KOPT-K1 (cell line): ENCODE measurements at regions not wholly inside any gene's neighbourhood (a gene's known extent, or its start where the extent isn't known, plus 50 kb on each side); places are given as distances from the start of the nearest gene placed in this dataset.

Source experiments
- H3K27ac ChIP-seq: fragments of 200-600 bp; sonication (generic); 2 replicates; pipeline ENCODE4 v1.5.1; 2016; ENCODE audit warnings: antibody characterized with exemption, mild to moderate bottlenecking, low read depth, low read length; ENCODE audit not compliant: poor library complexity, severe bottlenecking
- H3K36me3 ChIP-seq: fragments of 200-600 bp; sonication (generic); 2 replicates; pipeline ENCODE4 v1.5.1; 2017; ENCODE audit warnings: antibody characterized with exemption, mild to moderate bottlenecking, low read length, moderate library complexity; ENCODE audit not compliant: insufficient read depth
- H3K9me3 ChIP-seq: fragments of 200-600 bp; sonication (generic); 2 replicates; pipeline ENCODE4 v1.5.1; 2017; ENCODE audit warnings: antibody characterized with exemption, low read length, mild to moderate bottlenecking; ENCODE audit not compliant: insufficient read depth, poor library complexity, severe bottlenecking

- Histone ChIP-seq H3K9me3 (no peaks in the 10 kb centered on the region), H3K27ac (no peak overlapping the region), H3K36me3 (no peaks in the 10 kb centered on the region)
These were observed 384.2 kb downstream of the TYW1 start for GRCh38 chr7:67380858-67381257.

GRCh38 chr7:67387851-67388250 lies 391.2 kb downstream of the TYW1 start:
- H3K36me3 ChIP-seq: no peaks in the 10 kb centered on the region
- no peak overlapping the region for H3K27ac ChIP-seq
- H3K9me3 ChIP-seq: no peaks in the 10 kb centered on the region

DNA sequence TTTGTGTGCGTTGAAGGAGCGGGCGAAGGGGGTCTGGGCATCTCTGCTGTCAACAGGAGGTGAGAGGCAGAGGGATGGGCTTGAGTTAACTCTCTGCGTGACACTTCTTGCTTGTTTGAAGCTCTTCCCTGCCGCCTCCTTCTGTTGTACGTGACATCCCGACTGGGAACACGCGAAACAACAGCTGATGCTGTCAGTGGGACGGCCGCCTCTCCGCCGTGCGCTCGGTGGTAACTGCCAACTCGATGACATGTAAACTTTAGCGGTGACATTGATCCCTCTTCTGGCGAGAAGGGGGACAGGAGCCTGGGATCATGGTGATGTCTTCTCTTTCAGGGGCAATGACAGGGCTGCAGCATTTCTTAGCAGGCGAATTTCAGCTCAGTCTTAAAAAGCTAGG lies 394.5 kb downstream of the TYW1 start:
- no peaks in the 10 kb centered on the region for H3K9me3 ChIP-seq
- no peaks in the 10 kb centered on the region for H3K36me3 ChIP-seq
- no peak overlapping the region for H3K27ac ChIP-seq

GRCh38 chr7:67392596-67393438 lies 396.2 kb downstream of the TYW1 start:
- Histone ChIP-seq H3K9me3 (peaks cover 5% of the 10 kb centered on the region), H3K27ac (no peak overlapping the region), H3K36me3 (no peaks in the 10 kb centered on the region)

DNA sequence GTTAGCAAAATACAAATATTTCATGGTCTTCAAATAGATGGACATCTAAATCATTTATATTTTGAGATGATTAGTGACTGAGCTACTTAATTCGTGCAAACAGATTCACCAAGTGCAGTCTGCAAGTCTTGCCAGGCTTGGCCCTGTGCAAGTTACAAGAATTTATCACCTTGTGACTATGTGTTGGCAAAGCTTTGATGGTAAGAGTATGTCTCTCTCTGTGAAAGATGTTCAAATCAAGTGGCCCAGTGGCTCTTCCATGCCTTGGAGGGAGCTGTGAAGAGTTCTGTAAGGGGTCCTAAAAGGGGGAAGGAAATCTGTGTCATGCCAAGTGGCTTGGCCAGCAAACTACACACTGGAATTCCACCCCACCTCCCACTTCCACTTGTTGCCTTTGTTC lies 397.3 kb downstream of the TYW1 start:
- Histone ChIP-seq H3K36me3 (no peaks in the 10 kb centered on the region), H3K27ac (no peak overlapping the region), H3K9me3 (peaks cover 9% of the 10 kb centered on the region)

DNA sequence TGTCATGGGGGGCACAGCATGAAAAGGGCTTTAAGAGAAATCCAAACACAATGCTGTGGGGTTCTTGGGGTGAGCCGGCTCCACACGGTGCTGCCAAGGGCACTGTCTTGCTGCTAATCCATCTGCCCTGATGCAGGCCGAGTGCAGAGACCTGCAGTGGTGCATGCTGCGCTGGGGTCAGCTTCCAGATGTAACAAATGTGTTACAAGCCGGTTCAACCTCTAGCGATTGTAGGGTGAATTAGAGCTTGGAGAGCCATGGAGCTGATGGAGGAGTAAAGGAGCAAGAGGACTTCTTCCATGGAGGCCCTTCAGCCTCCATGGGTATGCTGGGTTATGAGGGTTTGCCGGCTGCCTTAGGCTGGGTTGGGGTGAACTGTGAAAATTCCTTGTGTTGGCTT lies 402.3 kb downstream of the TYW1 start:
- Histone ChIP-seq H3K9me3 (peaks cover 9% of the 10 kb centered on the region), H3K27ac (no peak overlapping the region), H3K36me3 (no peaks in the 10 kb centered on the region)

DNA sequence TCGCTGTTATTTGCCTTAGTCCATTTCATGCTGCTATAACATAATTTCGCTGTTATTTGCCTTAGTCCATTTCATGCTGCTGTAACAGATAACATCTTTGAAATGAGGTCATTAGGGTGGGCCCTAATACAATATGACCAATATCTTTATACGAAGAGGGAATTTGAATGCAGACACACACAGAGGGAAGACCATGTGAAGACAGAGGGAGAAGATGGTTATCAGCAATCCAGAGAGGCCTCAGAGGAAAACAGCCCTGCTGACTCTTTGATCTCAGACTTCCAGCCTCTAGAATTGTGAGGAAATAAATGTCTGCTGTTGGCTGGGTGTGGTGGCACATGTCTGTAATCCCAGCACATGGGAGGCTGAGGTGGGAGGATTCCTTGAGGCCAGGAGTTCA lies 404.9 kb downstream of the TYW1 start:
- Histone ChIP-seq H3K27ac (no peak overlapping the region), H3K36me3 (no peaks in the 10 kb centered on the region)

DNA sequence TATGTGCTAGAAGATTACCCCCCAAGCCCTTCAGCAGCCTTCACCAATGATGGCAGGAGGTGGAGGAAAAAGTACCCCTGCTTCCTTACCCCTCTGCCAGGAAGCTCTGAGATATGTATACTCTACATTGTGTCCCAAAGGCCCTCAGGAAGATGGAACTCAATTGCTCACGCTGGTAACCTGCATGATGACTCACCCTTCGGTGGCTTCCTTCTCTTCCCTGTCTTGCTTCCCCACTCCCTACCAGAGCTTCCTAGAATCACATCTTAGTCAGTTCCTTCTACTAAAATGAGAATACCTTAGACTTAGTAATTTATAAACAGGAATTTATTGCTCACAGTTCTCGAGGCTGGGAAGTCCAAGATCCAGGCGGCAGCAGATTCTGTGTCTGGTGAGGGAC lies 405.6 kb downstream of the TYW1 start:
- Histone ChIP-seq H3K36me3 (no peaks in the 10 kb centered on the region), H3K9me3 (peaks cover 9% of the 10 kb centered on the region), H3K27ac (no peak overlapping the region)

More for the DNA sequence above, 404.9 kb downstream of the TYW1 start:
- H3K9me3 ChIP-seq: peaks cover 9% of the 10 kb centered on the region

DNA sequence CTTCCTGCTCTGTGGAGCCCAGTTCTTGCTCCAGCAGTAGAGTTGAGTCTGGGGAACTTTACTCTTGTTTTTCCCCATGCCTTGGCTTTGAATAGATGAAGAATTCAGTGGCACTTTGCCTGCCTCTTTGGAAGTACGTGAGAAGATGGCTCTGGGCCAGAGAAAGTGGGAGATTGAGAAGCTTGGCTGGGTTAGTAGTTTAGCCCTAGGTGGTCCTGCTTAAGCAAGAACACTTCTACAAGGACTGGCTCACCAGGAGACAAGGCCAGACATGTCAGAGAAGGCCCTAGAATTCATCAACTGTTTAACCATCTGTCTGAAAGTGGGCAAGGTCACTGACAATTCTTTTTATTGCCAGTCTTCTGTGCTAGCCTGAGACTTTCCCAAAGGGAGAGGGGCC lies 410.3 kb downstream of the TYW1 start:
- Histone ChIP-seq H3K9me3 (no peaks in the 10 kb centered on the region), H3K27ac (no peak overlapping the region), H3K36me3 (no peaks in the 10 kb centered on the region)

GRCh38 chr7:67407392-67408071 lies 410.9 kb downstream of the TYW1 start:
- Histone ChIP-seq H3K27ac (no peak overlapping the region), H3K9me3 (no peaks in the 10 kb centered on the region), H3K36me3 (no peaks in the 10 kb centered on the region)

DNA sequence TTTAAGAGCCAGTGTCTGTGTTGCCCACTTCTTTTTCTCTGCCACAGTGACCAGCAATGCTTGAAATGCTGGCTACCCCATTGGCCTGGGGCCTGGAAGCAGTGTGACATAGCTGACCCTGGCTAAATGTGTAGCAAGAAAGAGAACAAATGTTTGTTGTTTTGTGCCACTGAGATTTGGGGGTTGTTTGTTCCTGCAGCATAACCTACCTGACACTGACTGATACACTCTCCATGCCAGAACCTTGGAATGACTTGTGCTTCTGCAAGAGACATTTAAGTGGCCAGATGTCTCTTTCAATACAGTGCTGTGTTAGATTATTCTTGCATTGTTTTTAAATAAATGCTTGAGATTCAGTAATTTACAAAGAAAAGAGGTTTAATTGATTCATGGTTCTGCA lies 411.5 kb downstream of the TYW1 start:
- Histone ChIP-seq H3K27ac (no peak overlapping the region), H3K36me3 (no peaks in the 10 kb centered on the region), H3K9me3 (no peaks in the 10 kb centered on the region)

DNA sequence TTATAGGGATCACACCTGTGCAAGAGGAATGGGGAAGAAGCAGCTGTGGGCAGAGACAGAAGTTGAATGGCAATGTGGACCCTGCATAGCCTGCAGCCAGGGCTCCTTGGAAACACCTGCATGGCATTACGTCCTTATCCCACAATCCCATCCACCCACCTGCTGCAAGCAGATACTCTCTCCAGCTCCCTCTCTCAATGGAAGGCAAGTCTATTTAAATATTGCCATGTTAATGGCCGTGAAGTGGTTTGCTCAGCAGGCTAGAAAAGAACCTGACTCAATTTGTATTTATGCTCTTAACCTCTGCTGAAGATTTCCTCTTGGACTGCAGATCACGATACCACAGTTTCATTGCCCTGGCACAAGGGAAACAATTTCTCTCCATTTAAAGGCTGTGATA lies 417.0 kb downstream of the TYW1 start:
- H3K27ac ChIP-seq: no peak overlapping the region
- H3K9me3 ChIP-seq: peaks cover 4% of the 10 kb centered on the region
- H3K36me3 ChIP-seq: no peaks in the 10 kb centered on the region

DNA sequence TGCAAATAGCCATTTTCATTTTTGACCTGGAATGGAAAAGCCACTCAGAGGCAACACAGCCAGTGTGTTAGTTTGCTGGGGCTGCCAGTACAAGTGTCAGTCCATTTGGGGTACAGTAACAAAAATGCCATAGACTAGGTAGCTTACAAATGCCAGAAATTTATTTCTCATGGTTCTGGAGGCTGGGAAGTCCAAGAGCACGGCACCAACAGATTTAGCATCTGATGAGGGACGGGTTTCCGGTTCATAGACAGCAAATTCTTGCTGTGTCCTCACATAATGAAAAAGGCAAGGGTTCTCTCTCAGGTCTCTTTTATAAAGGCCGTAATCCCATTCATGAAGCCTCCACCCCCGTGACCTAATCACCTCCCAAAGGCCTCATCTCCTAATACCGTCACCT lies 418.2 kb downstream of the TYW1 start:
- H3K27ac ChIP-seq: no peak overlapping the region
- H3K9me3 ChIP-seq: peaks cover 4% of the 10 kb centered on the region
- no peaks in the 10 kb centered on the region for H3K36me3 ChIP-seq

DNA sequence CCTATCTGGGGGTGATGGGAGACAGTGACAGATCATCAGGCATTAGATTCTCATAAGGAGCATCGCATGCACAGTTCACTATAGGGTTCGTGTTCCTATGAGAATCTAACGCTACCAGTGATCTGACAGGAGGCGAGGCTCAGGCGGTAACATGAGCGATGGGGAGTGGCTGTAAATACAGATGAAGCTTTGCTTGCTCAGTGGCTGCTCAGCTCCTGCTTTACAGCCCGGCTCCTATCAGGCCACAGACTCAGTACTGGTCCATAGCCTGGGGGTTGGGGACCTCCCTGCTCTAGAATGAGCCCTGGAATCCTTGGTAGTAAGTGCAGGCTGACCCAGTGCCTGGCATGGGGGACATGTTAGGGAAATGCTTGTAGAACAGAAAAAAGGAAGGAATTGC lies 426.0 kb downstream of the TYW1 start:
- H3K36me3 ChIP-seq: no peaks in the 10 kb centered on the region
- H3K27ac ChIP-seq: no peak overlapping the region
- no peaks in the 10 kb centered on the region for H3K9me3 ChIP-seq

- H3K36me3 ChIP-seq: no peaks in the 10 kb centered on the region
- H3K27ac ChIP-seq: no peak overlapping the region
- no peaks in the 10 kb centered on the region for H3K9me3 ChIP-seq
These were observed 426.4 kb downstream of the TYW1 start for GRCh38 chr7:67423065-67423464.

- no peaks in the 10 kb centered on the region for H3K36me3 ChIP-seq
- H3K27ac ChIP-seq: no peak overlapping the region
- H3K9me3 ChIP-seq: no peaks in the 10 kb centered on the region
These were observed 430.0 kb downstream of the TYW1 start for GRCh38 chr7:67426654-67427053.
